Suppressor macrophage (primary cell): ENCODE measurements at regions not wholly inside any gene's neighbourhood (a gene's known extent, or its start where the extent isn't known, plus 50 kb on each side); places are given as distances from the start of the nearest gene placed in this dataset.
"Not testable (repeated sequence)": the region's sequence is repeated elsewhere in the genome, so short reads cannot be mapped to it uniquely, and the experiment has no call there.

Source experiments
- DNase-seq, 4 experiments: peaks; one replicate each; pipeline ENCODE4 v3.0.0-alpha.2; 2020 to 2022

DNA sequence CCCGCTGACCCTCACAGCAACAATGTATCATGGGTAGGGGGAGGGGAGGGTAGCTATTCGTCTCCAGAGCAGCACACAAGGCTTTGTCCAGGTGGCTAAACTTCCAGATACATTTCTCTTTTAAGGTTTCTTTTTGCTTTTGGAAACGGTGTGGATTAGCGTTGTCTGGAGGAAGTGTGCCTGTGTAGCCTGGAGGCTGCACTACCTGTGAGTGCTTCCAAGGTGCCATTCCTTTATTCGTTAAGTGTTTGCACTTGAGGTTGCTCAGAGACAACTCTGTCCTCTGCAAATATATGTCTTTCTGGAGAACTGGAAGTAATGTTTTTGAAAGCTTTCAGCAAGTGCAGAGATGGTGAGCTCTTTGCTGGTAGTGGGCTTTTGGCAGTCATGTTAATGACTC lies 53.1 kb downstream of the HSFY1 start:
- not testable (repeated sequence) for DNase-seq

DNA sequence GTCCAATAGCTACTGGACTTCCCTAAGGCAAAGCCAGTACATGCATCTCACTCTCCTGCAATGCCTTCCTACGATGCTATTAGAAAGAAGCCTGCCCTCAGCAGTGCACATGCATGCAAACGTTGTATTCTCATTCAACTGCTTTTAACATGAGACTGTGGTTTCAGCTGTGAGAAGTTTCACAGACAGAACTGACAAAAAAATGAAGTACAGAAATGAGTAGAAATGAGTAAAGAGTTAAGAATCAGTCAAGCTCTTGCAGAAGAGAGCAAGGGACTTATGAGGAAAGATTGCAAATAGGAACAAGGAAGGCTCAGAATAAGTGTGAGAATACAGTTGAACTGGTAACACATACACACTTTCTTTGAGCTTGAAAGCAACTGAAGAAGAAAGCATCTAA lies 54.8 kb downstream of the HSFY1 start:
- not testable (repeated sequence) for DNase-seq

DNA sequence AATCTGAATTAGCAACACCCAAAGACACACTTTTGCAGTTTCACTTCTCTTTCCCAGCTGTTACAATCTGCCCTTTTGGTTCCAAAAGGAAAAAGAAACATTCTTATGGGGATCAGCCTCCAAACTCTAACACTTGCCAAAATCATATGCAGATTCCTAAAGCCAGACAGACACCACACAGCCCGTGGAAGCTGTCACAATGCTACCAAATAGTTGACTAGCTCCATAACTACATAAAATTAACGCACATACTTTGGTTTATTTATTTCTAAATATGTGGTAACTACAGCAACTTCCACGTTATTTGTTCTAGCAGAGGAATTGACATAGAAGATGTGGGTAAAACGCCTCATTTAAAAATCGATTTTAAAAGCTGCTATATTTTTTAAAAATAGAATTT lies 59.7 kb downstream of the HSFY1 start:
- not testable (repeated sequence) for DNase-seq

DNA sequence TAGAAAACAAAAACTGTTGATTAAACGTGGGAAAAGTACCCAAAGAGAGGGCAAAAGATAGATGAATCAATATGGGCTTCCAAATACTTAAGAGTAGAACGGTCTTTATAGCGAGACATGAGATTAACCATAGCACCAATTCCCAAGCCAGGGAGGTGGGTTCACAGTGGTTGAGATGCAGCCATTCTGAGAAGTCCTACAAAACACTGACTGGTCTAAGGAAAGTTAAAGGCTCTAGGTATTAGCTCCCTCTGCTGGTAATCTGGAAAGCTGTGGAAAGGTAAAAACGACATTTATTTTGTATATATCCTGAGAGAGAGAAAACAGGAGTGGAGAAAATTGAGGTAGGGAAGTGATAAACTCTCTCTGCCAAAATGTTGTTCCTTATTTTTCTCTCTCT lies 61.7 kb downstream of the HSFY1 start:
- DNase-seq: not testable (repeated sequence)

DNA sequence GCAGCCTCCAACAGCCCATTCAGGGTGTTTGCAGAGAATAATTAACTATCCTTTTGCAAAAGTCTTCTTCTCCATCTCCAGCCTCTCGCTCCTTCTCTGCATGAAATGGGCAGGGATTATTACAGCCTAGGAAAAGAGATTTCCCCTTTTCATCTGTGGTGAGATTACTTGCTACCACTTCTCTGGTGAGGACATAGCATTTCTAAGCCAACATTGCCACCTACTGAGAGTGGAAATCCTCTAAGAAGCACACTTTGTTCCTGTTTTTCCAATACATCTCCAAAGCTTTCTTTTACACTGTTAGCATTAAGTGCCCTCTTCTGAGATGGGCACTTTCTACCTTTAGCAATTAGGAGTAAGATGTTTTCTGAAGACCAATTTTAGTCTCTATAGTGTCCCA lies 69.3 kb downstream of the HSFY1 start:
- DNase-seq: not testable (repeated sequence)

DNA sequence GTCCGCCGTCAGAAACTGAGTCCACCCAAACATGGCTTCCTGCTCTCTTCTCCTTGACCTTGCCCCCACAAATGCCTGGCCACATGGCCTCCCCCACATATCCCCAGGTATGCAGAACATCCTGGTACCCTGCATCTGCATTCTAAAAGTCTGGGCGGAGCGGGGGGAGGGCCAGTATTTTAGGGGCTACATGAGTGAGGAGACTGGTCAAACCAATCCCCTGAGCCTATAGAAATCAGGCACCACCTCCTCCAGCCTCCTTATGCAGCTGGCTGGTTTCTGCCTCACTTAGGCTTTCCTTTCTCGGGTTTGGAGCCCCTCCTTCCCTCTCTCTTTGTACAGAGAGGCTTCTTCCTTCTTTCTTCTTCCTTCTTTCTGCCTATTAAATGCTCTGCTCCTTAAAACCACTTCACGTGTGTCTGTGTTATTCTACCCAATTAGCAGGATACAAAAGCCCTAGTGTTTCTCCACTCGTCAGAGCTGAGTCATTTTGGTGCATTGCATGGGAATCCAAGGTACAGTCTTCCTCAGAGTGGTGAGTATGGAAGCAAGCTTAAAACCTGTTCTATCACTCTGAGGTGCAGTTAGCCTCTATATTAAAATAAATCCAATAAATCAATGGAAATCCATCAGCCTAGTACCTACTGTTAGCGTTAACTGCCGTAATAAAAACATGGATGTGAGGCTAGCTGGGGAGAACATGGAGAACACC lies 83.4 kb downstream of the HSFY1 start:
- DNase-seq: not testable (repeated sequence)

DNA sequence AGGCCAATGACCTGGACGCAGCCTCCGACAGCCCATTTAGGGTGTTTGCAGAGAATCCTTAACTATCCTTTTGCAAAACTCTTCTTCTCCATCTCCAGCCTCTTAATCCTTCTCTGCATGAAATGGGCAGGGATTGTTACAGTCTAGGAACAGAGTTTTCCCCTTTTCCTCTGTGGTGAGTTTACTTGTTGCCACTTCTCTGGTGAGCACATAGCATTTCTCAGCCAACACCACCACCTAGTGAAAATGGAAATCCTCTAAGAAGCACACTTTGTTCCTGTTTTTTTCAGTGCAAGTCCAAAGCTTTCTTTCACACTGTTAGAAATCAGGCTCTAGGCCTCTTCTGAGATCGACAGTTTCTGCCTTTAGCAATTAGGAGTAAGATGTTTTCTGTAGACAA lies 84.1 kb downstream of the HSFY1 start:
- not testable (repeated sequence) for DNase-seq

DNA sequence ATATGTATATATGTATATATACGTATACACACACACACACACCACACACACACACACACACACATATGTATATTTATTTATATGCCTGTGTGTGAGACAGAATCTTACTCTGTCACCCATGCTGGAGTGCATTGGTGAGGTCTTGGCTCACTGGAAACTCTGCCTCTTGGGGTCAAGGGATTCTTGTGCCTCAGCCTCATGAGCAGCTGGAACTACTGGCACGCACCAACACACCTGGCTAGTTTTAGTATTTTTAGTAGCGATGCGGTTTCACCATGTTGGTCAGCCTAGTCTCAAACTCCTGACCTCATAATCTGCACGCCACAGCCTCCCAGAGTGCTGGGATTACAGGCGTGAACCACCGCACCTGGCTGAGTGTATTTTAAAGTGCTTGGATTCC lies 85.1 kb downstream of the HSFY1 start:
- DNase-seq: not testable (repeated sequence)

DNA sequence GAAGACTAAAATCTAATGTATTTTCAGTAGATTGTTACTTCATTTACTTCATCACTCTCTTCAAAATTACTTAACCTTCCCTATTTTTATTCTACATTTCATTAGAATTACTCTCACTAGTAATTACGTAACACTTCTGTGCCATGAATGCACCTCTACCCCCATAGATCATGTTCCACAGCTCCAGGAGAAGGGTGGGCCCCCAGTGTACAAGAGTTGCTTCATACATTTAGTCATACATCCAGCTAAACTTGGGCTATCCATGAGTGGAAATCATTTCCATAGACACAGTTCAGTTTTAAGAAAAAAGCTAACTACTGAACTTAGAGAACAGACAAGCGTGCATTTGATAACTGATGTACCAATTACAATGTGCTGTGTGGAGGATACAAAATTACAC lies 104.2 kb downstream of the HSFY1 start:
- no peak for DNase-seq

DNA sequence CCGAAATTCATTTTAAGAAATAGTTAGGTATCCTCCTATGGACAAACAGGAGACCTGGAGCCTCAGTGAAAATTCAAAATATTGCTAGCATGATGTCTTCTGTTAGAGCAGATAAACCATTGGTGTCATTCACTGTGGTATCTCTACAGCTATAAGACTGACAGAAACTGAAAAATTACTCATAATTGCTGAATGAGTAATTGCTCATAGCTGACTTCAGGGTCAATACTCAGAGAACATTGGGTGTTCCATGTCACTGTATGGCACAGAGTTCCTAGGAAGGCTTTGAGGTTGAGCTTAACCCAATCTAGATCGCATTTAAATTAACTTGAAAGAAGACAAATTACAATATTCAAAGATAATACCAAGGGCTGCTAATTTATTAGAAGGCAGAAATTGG lies 109.0 kb downstream of the HSFY2 start:
- no peak for DNase-seq

DNA sequence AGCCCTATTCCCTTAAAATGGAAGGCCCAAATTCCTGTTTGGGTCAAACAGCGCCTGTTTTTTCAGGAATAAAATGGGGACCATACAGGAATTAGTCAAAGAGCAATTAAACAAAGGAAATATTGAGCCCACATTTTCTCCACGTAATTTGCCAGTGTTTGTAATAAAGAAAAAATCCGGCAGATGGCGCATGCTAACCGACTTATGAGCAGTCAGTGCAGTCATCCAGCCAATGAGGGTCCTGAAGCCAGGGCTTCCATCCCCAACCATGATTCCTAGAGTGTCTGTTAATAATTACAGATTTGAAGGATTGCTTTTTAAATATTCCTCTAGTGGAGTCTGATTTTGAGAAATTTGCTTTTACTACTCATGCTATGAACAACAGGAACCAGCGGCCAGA lies 103.7 kb downstream of the HSFY2 start:
- peak; percentile 9 to 32 (median 16) for DNase-seq

DNA sequence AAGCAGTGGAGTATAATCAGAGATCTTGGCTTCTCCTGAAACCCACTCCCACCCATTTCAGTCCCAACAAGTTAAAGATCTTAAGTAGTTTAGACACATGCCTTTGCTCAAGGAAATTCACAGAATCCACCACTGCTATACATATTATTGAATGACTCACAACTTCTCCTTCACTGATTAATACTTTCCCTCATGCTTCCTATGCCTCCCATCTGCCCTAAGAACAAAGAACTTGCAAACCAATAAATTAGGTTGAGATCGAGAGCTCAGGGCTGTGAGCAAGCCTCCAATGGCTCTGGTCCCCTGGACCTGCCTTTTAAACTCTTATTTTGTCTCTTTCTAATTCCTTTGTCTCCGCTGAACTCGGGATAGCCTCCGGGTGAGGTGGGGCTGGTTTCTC lies 101.6 kb downstream of the HSFY2 start:
- no peak for DNase-seq

DNA sequence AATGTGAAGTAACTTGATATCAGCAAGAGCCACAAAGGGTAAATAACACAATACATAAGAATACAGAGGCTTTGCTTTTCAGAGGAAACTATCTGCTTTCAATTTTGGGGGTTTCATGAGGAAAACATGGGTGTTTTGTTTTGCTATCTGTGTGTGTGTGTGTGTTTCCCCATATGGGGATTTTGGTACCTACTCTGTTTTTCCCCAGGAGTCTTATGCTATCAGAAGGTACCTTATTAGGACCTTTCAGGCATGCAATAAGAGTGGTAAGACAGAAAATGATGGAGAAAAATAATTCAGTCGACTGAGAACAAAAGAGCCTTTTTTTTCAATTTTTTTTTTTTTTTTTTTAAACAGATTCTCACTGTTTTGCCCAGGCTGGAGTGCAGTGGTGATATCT lies 87.5 kb downstream of the HSFY2 start:
- not testable (repeated sequence) for DNase-seq

DNA sequence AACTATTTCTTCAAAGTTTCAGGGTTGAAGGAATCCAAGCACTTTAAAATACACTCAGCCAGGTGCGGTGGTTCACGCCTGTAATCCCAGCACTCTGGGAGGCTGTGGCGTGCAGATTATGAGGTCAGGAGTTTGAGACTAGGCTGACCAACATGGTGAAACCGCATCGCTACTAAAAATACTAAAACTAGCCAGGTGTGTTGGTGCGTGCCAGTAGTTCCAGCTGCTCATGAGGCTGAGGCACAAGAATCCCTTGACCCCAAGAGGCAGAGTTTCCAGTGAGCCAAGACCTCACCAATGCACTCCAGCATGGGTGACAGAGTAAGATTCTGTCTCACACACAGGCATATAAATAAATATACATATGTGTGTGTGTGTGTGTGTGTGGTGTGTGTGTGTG lies 85.2 kb downstream of the HSFY2 start:
- DNase-seq: not testable (repeated sequence)

DNA sequence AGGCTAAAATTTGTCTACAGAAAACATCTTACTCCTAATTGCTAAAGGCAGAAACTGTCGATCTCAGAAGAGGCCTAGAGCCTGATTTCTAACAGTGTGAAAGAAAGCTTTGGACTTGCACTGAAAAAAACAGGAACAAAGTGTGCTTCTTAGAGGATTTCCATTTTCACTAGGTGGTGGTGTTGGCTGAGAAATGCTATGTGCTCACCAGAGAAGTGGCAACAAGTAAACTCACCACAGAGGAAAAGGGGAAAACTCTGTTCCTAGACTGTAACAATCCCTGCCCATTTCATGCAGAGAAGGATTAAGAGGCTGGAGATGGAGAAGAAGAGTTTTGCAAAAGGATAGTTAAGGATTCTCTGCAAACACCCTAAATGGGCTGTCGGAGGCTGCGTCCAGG lies 84.1 kb downstream of the HSFY2 start:
- DNase-seq: not testable (repeated sequence)

DNA sequence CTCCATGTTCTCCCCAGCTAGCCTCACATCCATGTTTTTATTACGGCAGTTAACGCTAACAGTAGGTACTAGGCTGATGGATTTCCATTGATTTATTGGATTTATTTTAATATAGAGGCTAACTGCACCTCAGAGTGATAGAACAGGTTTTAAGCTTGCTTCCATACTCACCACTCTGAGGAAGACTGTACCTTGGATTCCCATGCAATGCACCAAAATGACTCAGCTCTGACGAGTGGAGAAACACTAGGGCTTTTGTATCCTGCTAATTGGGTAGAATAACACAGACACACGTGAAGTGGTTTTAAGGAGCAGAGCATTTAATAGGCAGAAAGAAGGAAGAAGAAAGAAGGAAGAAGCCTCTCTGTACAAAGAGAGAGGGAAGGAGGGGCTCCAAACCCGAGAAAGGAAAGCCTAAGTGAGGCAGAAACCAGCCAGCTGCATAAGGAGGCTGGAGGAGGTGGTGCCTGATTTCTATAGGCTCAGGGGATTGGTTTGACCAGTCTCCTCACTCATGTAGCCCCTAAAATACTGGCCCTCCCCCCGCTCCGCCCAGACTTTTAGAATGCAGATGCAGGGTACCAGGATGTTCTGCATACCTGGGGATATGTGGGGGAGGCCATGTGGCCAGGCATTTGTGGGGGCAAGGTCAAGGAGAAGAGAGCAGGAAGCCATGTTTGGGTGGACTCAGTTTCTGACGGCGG lies 83.5 kb downstream of the HSFY2 start:
- not testable (repeated sequence) for DNase-seq

DNA sequence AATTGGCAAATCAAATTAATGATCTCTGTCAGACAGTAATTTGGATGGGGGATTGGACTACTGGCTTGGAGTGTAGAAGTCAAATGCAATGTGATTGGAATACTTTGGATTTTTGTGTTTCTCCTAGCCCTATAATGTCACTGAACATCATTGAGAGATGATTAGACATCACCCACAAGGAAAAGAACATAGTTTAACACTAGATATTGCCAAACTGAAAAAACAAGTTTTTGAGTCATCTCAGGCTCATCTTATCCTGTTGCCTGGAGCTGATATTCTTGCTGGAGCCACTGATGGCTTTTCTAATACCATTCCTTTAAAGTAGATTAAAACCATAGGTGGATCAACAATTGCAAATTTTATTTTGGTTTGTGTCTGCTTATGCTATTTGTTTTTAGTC lies 76.7 kb downstream of the HSFY2 start:
- DNase-seq: not testable (repeated sequence)

DNA sequence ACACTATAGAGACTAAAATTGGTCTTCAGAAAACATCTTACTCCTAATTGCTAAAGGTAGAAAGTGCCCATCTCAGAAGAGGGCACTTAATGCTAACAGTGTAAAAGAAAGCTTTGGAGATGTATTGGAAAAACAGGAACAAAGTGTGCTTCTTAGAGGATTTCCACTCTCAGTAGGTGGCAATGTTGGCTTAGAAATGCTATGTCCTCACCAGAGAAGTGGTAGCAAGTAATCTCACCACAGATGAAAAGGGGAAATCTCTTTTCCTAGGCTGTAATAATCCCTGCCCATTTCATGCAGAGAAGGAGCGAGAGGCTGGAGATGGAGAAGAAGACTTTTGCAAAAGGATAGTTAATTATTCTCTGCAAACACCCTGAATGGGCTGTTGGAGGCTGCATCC lies 69.3 kb downstream of the HSFY2 start:
- DNase-seq: not testable (repeated sequence)

DNA sequence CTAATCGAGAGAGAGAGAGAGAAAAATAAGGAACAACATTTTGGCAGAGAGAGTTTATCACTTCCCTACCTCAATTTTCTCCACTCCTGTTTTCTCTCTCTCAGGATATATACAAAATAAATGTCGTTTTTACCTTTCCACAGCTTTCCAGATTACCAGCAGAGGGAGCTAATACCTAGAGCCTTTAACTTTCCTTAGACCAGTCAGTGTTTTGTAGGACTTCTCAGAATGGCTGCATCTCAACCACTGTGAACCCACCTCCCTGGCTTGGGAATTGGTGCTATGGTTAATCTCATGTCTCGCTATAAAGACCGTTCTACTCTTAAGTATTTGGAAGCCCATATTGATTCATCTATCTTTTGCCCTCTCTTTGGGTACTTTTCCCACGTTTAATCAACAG lies 61.8 kb downstream of the HSFY2 start:
- DNase-seq: not testable (repeated sequence)

DNA sequence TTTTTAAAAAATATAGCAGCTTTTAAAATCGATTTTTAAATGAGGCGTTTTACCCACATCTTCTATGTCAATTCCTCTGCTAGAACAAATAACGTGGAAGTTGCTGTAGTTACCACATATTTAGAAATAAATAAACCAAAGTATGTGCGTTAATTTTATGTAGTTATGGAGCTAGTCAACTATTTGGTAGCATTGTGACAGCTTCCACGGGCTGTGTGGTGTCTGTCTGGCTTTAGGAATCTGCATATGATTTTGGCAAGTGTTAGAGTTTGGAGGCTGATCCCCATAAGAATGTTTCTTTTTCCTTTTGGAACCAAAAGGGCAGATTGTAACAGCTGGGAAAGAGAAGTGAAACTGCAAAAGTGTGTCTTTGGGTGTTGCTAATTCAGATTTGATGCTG lies 59.8 kb downstream of the HSFY2 start:
- not testable (repeated sequence) for DNase-seq

DNA sequence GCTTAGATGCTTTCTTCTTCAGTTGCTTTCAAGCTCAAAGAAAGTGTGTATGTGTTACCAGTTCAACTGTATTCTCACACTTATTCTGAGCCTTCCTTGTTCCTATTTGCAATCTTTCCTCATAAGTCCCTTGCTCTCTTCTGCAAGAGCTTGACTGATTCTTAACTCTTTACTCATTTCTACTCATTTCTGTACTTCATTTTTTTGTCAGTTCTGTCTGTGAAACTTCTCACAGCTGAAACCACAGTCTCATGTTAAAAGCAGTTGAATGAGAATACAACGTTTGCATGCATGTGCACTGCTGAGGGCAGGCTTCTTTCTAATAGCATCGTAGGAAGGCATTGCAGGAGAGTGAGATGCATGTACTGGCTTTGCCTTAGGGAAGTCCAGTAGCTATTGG lies 54.8 kb downstream of the HSFY2 start:
- not testable (repeated sequence) for DNase-seq

DNA sequence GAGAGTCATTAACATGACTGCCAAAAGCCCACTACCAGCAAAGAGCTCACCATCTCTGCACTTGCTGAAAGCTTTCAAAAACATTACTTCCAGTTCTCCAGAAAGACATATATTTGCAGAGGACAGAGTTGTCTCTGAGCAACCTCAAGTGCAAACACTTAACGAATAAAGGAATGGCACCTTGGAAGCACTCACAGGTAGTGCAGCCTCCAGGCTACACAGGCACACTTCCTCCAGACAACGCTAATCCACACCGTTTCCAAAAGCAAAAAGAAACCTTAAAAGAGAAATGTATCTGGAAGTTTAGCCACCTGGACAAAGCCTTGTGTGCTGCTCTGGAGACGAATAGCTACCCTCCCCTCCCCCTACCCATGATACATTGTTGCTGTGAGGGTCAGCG lies 53.1 kb downstream of the HSFY2 start:
- DNase-seq: not testable (repeated sequence)
